ENCODE measurements at regions not wholly inside any gene's neighbourhood (a gene's known extent, or its start where the extent isn't known, plus 50 kb on each side); places are given as distances from the start of the nearest gene placed in this dataset.

DNA sequence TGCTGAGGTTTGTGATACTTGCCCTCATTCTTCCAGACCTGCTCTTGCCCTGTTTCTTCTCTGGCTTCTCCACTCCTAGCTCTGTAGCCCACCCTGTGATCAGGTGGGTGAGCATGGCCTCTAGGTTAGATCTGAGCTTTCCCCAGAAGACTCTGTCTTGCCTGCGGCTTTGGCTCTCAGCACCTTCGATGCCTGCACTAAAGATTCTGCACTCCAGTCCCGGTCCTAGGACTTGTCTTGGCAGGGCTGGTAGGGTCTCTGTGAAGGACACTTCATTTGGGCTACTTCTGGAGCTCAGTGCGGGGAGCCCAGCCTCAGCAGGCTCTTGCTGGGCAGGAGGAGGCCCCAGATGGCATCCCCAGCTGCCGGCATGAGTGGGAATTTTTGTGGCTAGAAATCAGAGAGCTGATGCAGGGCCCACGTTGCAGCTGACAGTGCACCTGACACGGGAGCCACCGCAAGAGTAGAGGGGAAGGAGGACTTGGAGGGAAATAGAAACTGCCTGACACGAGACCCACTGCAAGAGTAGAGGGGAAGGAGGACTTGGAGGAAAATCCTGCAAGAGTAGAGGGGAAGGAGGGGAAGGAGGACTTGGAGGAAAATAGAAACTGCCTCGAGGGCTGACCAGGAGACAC, 226.9 kb upstream of the B3GAT1 start:
- H3F3A ChIP-seq (ENCODE audit: low read depth) = no peaks in the 10 kb centered on the region
- no peak overlapping the region for H3K27ac Mint-ChIP-seq
- H3K36me3 ChIP-seq = no peaks in the 10 kb centered on the region
- DNase-seq (ENCODE audit: low spot score) = no peak
- peaks cover 35% of the 10 kb centered on the region for H3K4me1 Mint-ChIP-seq
- H3K4me3 Mint-ChIP-seq = no peak overlapping the region
- no peak overlapping the region for H2AFZ ChIP-seq (replicated peaks)
- no peak overlapping the region for H3K4me2 ChIP-seq
- no peak overlapping the region for H3K27ac ChIP-seq
- H3K79me2 ChIP-seq (ENCODE audit: low read depth) = no peaks in the 10 kb centered on the region
- H3K27me3 Mint-ChIP-seq (ENCODE audit: insufficient read depth, low read depth) = peaks cover 9% of the 10 kb centered on the region
- no peaks in the 10 kb centered on the region for H3K9me3 ChIP-seq (ENCODE audit: low read depth)
- H3K9me3 Mint-ChIP-seq = no peaks in the 10 kb centered on the region
- H3K4me1 ChIP-seq = no peaks in the 10 kb centered on the region
- no peak overlapping the region for H3K9ac ChIP-seq
- H3K36me3 Mint-ChIP-seq = no peaks in the 10 kb centered on the region
- no peak overlapping the region for H3K4me3 ChIP-seq
- no peaks in the 10 kb centered on the region for H4K20me1 ChIP-seq (ENCODE audit: low read depth)
- TF ChIP-seq, protein P1, sequence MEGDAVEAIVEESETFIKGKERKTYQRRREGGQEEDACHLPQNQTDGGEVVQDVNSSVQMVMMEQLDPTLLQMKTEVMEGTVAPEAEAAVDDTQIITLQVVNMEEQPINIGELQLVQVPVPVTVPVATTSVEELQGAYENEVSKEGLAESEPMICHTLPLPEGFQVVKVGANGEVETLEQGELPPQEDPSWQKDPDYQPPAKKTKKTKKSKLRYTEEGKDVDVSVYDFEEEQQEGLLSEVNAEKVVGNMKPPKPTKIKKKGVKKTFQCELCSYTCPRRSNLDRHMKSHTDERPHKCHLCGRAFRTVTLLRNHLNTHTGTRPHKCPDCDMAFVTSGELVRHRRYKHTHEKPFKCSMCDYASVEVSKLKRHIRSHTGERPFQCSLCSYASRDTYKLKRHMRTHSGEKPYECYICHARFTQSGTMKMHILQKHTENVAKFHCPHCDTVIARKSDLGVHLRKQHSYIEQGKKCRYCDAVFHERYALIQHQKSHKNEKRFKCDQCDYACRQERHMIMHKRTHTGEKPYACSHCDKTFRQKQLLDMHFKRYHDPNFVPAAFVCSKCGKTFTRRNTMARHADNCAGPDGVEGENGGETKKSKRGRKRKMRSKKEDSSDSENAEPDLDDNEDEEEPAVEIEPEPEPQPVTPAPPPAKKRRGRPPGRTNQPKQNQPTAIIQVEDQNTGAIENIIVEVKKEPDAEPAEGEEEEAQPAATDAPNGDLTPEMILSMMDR (IDR thresholded peaks at IDR 0.05) = no peak
- TF ChIP-seq EZH2 (IDR thresholded peaks at IDR 0.05) (no peak), EZH2phosphoT487 (IDR thresholded peaks at IDR 0.05) (no peak)
- H3K27me3 ChIP-seq = no peaks in the 10 kb centered on the region

DNA sequence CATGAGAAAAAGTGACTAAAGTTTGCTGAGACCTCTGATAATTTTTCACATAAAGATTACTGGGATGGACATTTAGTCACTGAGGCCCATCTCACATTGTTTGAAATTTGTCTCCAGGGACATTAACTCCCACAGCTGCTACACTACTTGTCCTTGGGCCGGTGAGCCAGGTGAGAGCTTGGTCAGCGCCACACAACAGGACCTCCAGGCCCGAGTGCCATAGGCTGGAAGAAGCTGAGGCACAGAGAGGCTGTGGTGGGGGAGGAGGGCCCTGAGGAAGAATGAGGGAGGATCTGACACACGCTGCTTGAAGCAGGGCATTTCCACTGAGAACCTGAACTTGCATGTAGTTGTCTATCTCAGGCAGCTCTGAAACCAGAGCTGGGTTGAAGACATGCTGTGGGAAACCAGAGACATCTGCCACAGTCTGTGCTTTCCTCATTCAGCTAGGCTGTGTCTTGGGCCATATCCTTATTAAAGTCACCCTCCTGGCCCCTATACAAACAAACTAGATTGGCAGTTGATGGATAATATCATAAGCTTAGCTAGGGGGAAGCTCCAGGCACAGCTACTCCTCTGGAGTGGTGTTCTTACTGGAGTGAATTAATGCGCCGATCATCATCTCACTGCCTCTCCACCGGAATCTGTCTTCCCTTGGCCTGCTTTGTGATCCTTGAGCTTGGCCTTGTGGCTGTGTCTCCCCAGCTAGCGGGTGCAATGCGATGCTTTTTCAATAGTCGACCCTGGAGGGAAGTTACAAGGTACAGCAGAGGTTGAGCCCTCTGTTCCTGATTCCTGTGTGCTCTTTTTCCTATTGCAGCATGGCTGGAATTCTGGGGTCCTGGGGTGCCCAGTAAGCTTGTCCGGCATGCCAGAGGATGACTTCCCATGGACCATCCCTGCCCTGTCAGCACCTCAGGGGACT, 225.3 kb upstream of the B3GAT1 start:
- no peak for TF ChIP-seq EZH2phosphoT487 (IDR thresholded peaks at IDR 0.05)
- no peak for TF ChIP-seq EZH2 (IDR thresholded peaks at IDR 0.05)
- TF ChIP-seq, protein P1 (IDR thresholded peaks at IDR 0.05) = no peak
- Histone ChIP-seq H3K4me2 (no peak overlapping the region), H4K20me1 (ENCODE audit: low read depth) (no peaks in the 10 kb centered on the region), H2AFZ (replicated peaks) (no peak overlapping the region), H3K27ac (no peak overlapping the region), H3K9ac (no peak overlapping the region), H3K4me1 (no peaks in the 10 kb centered on the region), H3K79me2 (ENCODE audit: low read depth) (no peaks in the 10 kb centered on the region), H3K9me3 (ENCODE audit: low read depth) (no peaks in the 10 kb centered on the region), H3K4me3 (no peak overlapping the region), H3K27me3 (no peaks in the 10 kb centered on the region), H3K36me3 (no peaks in the 10 kb centered on the region), H3F3A (ENCODE audit: low read depth) (no peaks in the 10 kb centered on the region)
- no peak for DNase-seq (ENCODE audit: low spot score)
- Mint-ChIP-seq H3K27me3 (ENCODE audit: insufficient read depth, low read depth) (peaks cover 8% of the 10 kb centered on the region), H3K27ac (no peak overlapping the region), H3K4me3 (no peak overlapping the region), H3K4me1 (peaks cover 25% of the 10 kb centered on the region), H3K9me3 (no peaks in the 10 kb centered on the region), H3K36me3 (no peaks in the 10 kb centered on the region)

DNA sequence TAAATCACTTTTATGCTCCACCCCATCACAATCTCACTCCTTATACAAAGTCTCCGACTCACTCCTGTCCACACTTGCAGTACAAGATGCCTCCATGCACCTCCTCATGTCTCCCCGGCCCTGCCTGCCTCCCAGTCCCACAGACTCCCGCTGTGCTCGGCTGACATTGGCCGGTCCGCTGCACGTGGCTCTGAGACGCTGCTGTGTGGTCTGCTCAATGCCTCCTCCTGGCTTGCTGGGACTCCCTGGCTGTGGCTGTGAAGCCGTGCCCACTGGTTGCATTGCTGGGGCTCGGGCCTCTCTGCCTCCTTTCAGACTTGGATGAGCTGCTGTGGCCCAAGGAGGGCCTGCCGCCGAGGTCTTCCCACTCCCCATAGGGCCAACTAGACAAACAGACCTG, 224.0 kb upstream of the B3GAT1 start:
- Mint-ChIP-seq H3K4me1 (peaks cover 30% of the 10 kb centered on the region), H3K4me3 (no peak overlapping the region), H3K27ac (no peak overlapping the region), H3K36me3 (no peaks in the 10 kb centered on the region), H3K27me3 (ENCODE audit: insufficient read depth, low read depth) (peaks cover 6% of the 10 kb centered on the region), H3K9me3 (no peaks in the 10 kb centered on the region)
- Histone ChIP-seq H3K9me3 (ENCODE audit: low read depth) (no peaks in the 10 kb centered on the region), H3F3A (ENCODE audit: low read depth) (no peaks in the 10 kb centered on the region), H3K36me3 (no peaks in the 10 kb centered on the region), H3K27ac (no peak overlapping the region), H3K27me3 (no peaks in the 10 kb centered on the region), H3K4me3 (no peak overlapping the region), H3K4me2 (no peak overlapping the region), H3K79me2 (ENCODE audit: low read depth) (no peaks in the 10 kb centered on the region), H4K20me1 (ENCODE audit: low read depth) (no peaks in the 10 kb centered on the region), H3K4me1 (no peaks in the 10 kb centered on the region), H2AFZ (replicated peaks) (no peak overlapping the region), H3K9ac (no peak overlapping the region)
- TF ChIP-seq, protein P1 (IDR thresholded peaks at IDR 0.05) = no peak
- TF ChIP-seq EZH2phosphoT487 (IDR thresholded peaks at IDR 0.05) (no peak), EZH2 (IDR thresholded peaks at IDR 0.05) (no peak)
- DNase-seq (ENCODE audit: low spot score) = no peak
